GM23338 (cell line): ENCODE measurements at regions not wholly inside any gene's neighbourhood (a gene's known extent, or its start where the extent isn't known, plus 50 kb on each side); places are given as distances from the start of the nearest gene placed in this dataset.

Experiments used
- CTCF ChIP-seq, 2 experiments: fragments of 200-600 bp in 1 of 2; sonication (generic) in 1 of 2; conservative IDR thresholded peaks; 2 replicates each; pipeline versions ENCODE4 v1.5.1 to v1.6.1; 2016 to 2017; ENCODE audit warnings: antibody characterized with exemption in 2 of 2, low read depth in 2 of 2, mild to moderate bottlenecking in 2 of 2, moderate library complexity in 1 of 2
- EZH2 ChIP-seq: fragments of 200-600 bp; sonication (generic); IDR thresholded peaks from one replicate; pipeline ENCODE4 v1.8.0; 2017; ENCODE audit warnings: antibody characterized with exemption, mild to moderate bottlenecking, low read depth; ENCODE audit not compliant: unreplicated experiment
- EZH2phosphoT487 ChIP-seq: fragments of 200-600 bp; sonication (generic); IDR thresholded peaks from one replicate; pipeline ENCODE4 v1.8.1; 2018; ENCODE audit warnings: antibody characterized with exemption; ENCODE audit not compliant: unreplicated experiment
- JUNB ChIP-seq: IDR thresholded peaks from one replicate; pipeline ENCODE4 v1.6.1; 2016; ENCODE audit warnings: antibody characterized with exemption; ENCODE audit not compliant: unreplicated experiment
- NANOG ChIP-seq: IDR thresholded peaks from 2 replicates; pipeline ENCODE4 v1.6.1; 2016; ENCODE audit warnings: antibody characterized with exemption, borderline replicate concordance
- POLR2AphosphoS5 ChIP-seq: IDR thresholded peaks from 2 replicates; pipeline ENCODE4 v1.6.1; 2016; ENCODE audit warnings: antibody characterized with exemption, low read depth
- REST ChIP-seq: IDR thresholded peaks from one replicate; pipeline ENCODE4 v1.6.1; 2018; ENCODE audit warnings: antibody characterized with exemption; ENCODE audit not compliant: unreplicated experiment
- ZNF114 ChIP-seq: fragments of 250-450 bp; sonication (Bioruptor Pico); IDR thresholded peaks from 2 replicates; pipeline ENCODE4 v1.5.0; 2020; ENCODE audit warnings: mild to moderate bottlenecking, moderate library complexity
- ZNF331 ChIP-seq: fragments of 250-450 bp; sonication (Bioruptor Pico); IDR thresholded peaks from 2 replicates; pipeline ENCODE4 v1.5.0; 2020; ENCODE audit warnings: low read depth, mild to moderate bottlenecking, moderate library complexity
- ZNF462 ChIP-seq: fragments of 250-450 bp; sonication (Bioruptor Pico); IDR thresholded peaks from 2 replicates; pipeline ENCODE4 v1.5.0; 2020; ENCODE audit warnings: mild to moderate bottlenecking, moderate library complexity
- TF ChIP-seq, protein P1 (sequence below): IDR thresholded peaks from 2 replicates; pipeline ENCODE4 v1.6.1; 2016; ENCODE audit warnings: antibody characterized with exemption

DNA sequence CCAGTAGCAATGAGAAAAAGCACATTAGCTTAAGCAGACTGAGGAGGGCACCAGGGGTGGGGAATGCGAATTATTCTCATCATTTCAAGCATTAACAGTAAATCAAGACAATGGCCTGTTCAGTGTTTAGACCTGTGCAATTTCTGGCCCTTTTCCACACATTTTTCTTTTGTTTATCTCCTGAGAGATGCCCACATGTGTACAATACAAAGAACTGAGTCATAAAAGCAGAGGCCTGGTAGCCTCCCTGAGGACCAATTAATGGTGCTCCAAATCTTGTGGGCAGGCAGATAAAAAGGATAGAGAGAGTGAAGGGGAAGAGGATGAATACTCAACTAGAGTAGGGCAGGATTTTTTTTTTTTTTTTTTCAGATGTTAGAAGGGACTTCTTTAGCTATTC is 480.8 kb downstream of the RERGL start:
- TF ChIP-seq CTCF (conservative IDR thresholded peaks at IDR 0.05; ENCODE audit: low read depth in 2 of 2): no peak
- TF ChIP-seq EZH2: no peak
- no peak for TF ChIP-seq ZNF331 (CRISPR knock-in tag)
- no peak for TF ChIP-seq POLR2AphosphoS5
- no peak for TF ChIP-seq EZH2phosphoT487
- TF ChIP-seq, protein P1, sequence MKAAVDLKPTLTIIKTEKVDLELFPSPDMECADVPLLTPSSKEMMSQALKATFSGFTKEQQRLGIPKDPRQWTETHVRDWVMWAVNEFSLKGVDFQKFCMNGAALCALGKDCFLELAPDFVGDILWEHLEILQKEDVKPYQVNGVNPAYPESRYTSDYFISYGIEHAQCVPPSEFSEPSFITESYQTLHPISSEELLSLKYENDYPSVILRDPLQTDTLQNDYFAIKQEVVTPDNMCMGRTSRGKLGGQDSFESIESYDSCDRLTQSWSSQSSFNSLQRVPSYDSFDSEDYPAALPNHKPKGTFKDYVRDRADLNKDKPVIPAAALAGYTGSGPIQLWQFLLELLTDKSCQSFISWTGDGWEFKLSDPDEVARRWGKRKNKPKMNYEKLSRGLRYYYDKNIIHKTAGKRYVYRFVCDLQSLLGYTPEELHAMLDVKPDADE: no peak
- no peak for TF ChIP-seq ZNF462 (CRISPR knock-in tag)
- no peak for TF ChIP-seq REST
- TF ChIP-seq JUNB: no peak
- TF ChIP-seq NANOG: no peak
- no peak for TF ChIP-seq ZNF114 (CRISPR knock-in tag)
